ENCODE measurements at regions not wholly inside any gene's neighbourhood (a gene's known extent, or its start where the extent isn't known, plus 50 kb on each side); places are given as distances from the start of the nearest gene placed in this dataset.

DNA sequence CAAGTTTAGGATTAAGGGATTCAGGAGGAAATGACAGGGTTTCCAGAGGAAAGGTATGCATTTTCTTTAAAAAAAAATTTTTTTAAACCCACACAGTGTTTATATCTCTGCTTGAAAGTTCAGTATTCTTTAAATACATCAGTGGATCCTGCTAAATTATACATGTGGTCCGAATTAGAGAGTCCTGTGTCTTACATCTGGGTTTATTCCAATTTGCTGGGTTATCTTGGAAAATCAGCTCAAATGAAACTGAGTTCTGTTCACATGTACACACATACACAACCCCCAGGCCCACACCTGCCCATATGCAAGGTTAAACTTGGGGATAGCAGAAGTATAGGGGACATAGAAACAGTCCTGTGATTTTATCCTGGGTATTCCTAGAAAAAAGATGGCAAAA is 493.7 kb downstream of the ZNF608 start:
- no peak for DNase-seq

DNA sequence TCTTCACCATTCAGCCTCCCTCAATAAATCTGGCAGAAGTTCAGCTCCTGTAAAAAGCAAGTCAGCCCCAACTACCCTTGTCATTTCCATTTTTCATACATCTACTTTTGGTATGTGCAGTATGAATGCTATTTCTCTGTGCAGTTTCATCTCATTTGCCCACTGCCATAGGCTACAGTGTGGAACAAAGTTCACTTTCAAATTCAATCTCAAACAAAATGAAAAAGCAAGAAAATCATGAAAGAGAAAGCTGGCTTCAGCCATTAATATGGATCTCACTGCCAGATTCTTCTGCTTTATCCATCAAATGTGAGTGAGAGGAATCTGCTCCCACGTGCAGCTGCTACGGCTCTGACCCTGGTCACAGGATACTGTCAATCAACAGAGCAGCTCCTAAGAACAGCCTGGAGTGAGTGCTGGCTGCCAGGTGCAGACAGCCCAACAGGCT is 494.2 kb downstream of the ZNF608 start:
- DNase-seq: no peak

- DNase-seq: no peak
These were observed 501.2 kb downstream of the ZNF608 start for GRCh38 chr5:124245276-124245675.

- DNase-seq: no peak
These were observed 505.7 kb downstream of the ZNF608 start for GRCh38 chr5:124240732-124241131.

DNA sequence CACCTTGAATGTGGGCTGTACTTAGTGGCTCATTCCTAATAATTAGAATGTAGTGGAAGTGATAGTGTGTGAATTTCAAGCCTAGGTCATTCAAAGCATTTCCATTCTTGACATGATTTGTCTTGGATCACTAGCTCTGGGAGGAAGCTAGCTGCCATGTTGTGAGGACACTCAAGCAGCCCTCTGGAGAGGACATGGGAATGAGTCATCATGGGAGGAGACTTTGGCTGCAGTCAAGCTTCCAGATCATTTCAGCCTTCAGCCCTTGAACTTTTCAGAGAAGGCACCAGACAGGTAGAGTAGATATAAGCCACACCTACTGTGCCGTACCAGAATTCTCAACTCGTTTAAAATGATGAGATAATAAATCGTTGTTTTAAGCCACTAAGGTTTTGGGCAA is 506.9 kb downstream of the ZNF608 start:
- DNase-seq: no peak

GRCh38 chr5:124238350-124238749 is 508.1 kb downstream of the ZNF608 start:
- DNase-seq: no peak

DNA sequence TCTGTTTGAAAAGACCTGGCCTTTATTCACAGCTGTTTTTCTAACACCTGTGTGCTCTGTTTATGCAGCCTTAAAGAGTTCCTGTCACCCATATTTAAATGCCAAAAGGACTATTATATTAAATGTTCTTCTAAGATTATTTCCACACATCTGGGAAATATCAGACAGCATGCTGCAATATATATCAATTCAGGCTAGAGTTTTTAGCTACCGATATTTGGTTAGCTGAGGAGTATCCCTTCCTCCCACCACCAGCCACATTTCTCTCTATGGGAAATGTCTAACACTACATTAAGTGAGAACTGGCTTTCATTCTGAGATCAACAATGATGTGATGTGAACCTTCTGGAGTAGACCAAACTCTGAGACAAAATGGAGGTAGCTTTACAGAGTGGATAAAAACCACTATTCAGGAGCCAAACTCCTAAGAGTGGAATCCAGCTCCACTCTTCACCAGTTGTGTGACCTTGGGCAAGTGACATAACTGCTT is 509.2 kb downstream of the ZNF608 start:
- DNase-seq: no peak

DNA sequence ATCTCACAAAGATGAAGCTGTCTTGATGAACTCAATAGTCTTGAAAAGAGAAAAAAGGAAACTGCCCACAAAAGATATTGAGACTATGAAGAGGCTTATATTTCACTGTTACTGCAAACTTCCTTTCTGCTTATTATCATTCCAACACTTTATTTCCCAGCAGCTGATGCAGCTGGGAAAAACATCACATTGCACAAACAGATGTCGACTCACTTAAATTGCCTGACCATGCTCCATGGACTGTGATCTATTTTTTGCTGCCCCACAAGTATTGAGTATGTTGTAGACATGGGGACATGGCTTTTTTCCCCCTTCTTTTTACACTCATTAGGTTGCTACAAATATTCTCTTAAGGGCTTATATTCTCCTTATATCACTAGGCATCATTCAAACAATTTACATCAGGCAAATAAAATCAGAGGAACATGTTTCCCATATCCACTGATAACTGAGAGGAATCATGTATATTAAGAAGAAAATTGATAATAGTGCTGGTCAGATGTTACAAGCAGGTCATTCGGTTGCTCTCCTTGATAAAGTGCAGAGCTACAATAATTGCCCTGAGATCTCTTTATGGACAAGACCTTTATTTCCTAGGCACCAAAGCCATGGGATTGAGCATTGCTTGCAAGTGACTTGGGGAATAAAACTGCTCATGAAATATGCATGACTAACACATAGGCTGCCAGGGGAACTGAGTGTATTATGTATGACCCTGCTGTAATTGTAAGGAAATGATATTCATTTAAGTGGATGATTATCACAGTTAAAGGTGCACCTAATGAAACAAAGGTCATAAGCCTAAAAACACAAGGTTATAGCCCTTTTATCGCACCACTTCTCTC is 509.9 kb downstream of the ZNF608 start:
- no peak for DNase-seq

GRCh38 chr5:124235576-124235975 is 510.9 kb downstream of the ZNF608 start:
- no peak for DNase-seq

DNA sequence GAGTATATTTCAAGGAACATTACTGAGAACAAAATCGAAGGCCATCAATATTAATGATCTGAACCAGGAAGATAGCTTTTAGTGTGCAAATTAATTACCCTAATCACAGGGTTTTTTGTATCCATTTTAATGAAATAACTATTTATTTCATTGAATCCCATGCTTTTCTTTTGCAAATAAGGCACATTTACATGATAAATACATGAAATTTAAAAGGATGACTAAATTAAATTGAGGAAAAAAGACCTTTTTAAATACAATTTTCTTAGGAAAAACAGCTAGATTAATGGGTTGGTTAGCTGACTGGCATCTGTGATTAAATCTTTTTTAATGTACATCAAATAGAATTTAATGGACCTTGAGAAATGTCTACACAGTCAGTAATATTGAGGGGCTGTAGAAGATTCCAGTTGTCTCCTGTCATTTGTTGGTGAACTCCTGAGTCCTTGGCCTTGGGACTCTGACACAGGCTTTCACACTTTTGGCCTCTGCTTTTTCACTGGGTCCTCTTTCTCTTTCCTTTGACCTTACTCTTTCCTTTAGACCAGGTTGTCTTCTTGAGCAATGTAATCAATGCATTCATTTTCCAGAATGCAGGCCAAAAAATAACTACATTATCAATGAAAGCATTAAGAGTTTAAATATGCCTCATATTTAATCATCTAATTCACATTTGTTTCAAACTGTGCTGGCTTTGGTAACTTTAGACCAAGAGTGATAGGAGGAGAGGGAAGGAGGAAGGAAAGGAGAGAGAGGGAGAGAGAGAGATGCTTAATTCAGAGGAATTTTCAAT is 511.5 kb downstream of the ZNF608 start:
- DNase-seq: no peak

DNA sequence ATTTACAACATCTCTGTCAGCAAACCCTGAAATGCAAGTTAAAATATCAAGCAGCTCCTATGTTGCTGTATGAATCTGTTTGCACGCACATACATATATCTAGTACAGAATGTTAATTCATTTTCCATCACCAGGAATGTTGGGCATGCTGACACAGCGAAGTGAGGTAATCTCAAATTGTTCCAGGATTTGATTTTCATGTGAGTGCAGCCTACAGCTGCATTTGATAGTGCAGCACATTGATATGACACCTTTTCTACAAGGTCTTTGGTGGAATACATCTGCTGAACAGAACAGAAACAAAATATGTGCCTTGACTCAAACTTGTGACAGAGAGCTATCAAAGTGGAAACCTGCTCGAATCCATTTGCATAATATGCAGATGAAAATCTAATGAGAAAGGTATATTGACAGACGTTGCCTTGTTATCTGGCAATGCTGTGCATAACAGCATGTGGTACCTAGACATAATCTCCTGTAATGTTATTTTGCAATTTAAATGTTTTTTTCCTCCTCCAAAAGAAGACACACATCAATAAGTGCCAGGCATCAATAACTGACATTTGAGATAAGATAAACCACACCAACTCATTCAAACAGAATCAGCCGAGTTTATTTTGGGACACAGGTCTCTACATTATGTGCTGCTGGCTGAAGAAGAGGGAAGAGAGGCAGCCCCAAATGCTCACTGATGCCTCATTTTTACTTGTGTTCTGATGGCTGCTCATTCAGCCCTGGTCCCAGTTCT is 512.2 kb downstream of the ZNF608 start:
- no peak for DNase-seq

- no peak for DNase-seq
These were observed 513.9 kb downstream of the ZNF608 start for GRCh38 chr5:124232515-124232914.

GRCh38 chr5:124231802-124232201 is 514.6 kb downstream of the ZNF608 start:
- no peak for DNase-seq

DNA sequence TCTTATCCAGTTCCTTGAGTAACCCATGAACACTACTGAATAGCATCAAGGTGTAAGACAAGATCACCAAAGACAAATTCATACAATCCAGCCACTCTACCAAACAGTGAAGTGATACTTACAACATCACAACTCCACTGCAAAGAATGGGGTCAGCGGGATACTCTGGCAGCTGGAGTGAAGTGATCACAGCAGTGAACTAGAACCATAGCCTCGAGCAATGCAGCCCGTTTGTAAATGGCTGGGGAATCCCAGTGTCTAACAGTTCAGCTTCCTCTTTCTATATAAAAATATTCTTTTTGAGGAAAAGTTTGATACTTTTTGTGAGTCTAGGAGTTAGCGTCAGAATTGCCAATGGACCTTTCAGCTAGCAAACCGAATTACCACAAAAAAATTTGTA is 515.2 kb downstream of the ZNF608 start:
- DNase-seq: no peak

- DNase-seq: no peak
These were observed 516.0 kb downstream of the ZNF608 start for GRCh38 chr5:124230456-124230855.

GRCh38 chr5:124229352-124229751 is 517.1 kb downstream of the ZNF608 start:
- no peak for DNase-seq

DNA sequence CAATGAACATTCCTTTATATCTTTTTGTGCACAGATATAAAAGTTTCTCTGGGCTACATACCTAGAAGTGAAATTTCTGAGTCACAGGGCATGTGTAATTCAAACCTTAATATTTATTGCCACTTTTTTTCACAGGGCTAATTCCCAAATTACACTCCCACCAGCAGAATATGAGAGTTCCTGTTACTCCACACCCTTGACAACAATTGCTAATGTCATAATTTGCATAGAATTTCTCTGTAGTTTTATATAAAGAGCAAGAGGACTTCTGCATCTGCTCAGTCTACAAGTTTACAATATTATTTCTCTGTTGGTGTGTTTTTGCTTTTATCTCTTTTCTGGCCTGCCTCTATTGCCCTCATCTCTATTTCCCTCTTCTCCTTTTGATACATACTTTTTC is 518.5 kb downstream of the ZNF608 start:
- DNase-seq: no peak

DNA sequence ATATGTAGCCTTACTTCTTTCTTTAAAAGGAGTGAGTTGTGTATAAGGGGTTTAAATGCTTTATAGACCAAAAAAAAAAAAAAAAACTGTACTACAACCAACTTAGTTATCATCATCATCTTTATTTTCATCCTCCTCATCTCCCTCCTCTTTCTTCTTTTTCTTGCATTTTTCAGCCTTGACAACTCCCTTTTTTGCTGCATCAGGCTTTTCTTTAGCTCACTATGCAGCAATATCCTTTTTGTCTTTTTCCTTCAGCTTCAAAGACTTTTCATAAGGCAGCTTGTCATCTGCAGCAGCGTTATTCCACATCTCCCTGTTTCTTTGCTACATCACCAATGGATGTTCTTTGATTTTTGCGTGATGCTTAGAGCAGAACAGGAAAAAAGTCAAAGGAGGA is 526.0 kb downstream of the ZNF608 start:
- DNase-seq: no peak

DNA sequence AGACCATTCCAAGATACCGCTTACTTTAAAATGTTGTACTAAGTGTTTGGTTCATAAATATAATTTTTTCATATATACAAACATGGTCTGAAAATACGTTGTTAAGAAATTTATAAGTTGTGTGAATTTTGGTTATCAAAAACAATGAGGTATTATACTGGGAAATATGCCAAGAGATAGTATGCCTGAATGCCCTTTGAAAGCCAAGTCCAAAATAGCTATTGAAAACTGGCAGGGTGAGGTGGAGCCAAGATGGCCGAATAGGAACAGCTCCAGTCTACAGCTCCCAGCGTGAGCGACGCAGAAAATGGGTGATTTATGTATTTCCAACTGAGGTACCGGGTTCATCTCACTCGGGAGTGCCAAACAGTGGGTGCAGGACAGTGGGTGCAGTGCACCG is 533.5 kb downstream of the ZNF608 start:
- DNase-seq: no peak

DNA sequence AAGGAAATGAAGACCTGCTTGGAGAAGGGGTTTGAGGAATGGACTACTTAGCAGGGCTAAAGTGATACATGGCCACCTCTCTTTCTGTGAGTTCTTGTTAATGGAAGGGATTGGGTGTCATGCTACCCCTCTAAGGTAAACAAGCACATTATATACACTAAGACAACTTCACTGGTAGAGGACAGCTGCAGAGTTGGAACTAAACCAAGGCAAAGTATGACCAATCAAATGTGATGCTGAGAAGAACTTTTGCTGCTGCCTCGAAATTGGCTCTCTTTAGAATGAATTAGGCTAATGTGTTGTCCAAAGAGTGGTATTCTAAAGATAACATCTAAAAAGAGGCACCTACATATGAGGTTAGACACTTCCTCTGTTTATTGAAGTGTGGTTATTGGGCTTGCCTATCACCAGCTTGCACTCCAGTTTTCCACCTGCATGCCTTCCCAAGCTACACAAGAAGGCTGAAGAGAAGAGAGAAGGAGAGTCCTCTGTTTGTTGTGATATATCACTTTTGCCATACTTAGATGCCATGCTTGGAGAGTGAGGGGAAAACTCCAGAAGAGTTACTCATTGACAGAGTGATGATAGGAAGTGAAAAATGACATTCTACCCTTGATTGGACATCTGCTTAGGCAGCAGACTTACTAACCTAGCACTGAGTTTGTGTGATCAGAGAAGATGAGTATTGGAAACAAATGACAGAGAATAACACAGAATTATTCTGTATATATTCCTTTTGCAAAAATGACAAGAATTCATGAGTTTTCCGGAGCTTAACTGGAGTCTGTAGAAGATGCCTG is 536.1 kb downstream of the ZNF608 start:
- DNase-seq: no peak

DNA sequence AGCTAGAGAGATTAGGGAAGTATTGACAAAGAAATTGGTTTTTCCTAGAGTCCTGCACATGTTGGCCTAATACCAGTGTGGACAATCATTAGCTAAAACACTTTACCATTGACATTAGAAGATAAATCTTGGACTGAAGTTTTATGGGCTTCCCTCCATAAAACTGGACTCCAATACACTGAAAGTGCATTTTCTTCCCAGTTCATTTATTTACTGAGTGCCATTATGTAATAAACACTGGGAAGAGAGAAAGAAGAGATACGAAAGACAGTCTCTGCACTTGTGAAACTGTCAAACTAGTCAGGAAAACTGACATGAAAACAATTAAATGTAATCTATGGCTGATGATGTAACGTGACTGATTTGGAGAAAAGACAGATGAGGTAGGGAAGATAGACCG is 539.3 kb downstream of the ZNF608 start:
- DNase-seq: no peak

- DNase-seq: no peak
These were observed 539.9 kb downstream of the ZNF608 start for GRCh38 chr5:124206540-124206939.

Measured in NCI-H2107 (cell line).